HL-60 (cell line): ENCODE measurements at regions not wholly inside any gene's neighbourhood (a gene's known extent, or its start where the extent isn't known, plus 50 kb on each side); places are given as distances from the start of the nearest gene placed in this dataset.

Experiments
- CTCF ChIP-seq: IDR thresholded peaks from one replicate; pipeline ENCODE4 v1.5.1; 2011; ENCODE audit warnings: low read length, control low read depth, inconsistent platforms; ENCODE audit not compliant: insufficient read depth
- GABPA ChIP-seq: IDR thresholded peaks from 2 replicates; pipeline ENCODE4 v1.6.1; 2012; ENCODE audit warnings: low read depth
- POLR2AphosphoS5 ChIP-seq: IDR thresholded peaks from 2 replicates; pipeline ENCODE4 v1.6.1; 2012; ENCODE audit warnings: low read depth
- SPI1 ChIP-seq: IDR thresholded peaks from 2 replicates; pipeline ENCODE4 v1.6.1; 2012; ENCODE audit warnings: low read depth, mild to moderate bottlenecking, borderline replicate concordance
- TF ChIP-seq, protein P1 (sequence below): IDR thresholded peaks from 2 replicates; pipeline ENCODE4 v1.6.1; 2012; ENCODE audit warnings: low read depth; ENCODE audit not compliant: insufficient replicate concordance

GRCh38 chr7:19519443-19520021 is 189.3 kb downstream of the POLR1F start:
- TF ChIP-seq CTCF (no peak), POLR2AphosphoS5 (no peak), SPI1 (no peak), GABPA (no peak)
- TF ChIP-seq, protein P1, sequence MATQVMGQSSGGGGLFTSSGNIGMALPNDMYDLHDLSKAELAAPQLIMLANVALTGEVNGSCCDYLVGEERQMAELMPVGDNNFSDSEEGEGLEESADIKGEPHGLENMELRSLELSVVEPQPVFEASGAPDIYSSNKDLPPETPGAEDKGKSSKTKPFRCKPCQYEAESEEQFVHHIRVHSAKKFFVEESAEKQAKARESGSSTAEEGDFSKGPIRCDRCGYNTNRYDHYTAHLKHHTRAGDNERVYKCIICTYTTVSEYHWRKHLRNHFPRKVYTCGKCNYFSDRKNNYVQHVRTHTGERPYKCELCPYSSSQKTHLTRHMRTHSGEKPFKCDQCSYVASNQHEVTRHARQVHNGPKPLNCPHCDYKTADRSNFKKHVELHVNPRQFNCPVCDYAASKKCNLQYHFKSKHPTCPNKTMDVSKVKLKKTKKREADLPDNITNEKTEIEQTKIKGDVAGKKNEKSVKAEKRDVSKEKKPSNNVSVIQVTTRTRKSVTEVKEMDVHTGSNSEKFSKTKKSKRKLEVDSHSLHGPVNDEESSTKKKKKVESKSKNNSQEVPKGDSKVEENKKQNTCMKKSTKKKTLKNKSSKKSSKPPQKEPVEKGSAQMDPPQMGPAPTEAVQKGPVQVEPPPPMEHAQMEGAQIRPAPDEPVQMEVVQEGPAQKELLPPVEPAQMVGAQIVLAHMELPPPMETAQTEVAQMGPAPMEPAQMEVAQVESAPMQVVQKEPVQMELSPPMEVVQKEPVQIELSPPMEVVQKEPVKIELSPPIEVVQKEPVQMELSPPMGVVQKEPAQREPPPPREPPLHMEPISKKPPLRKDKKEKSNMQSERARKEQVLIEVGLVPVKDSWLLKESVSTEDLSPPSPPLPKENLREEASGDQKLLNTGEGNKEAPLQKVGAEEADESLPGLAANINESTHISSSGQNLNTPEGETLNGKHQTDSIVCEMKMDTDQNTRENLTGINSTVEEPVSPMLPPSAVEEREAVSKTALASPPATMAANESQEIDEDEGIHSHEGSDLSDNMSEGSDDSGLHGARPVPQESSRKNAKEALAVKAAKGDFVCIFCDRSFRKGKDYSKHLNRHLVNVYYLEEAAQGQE: no peak
